A549 (cell line): ENCODE measurements at regions not wholly inside any gene's neighbourhood (a gene's known extent, or its start where the extent isn't known, plus 50 kb on each side); places are given as distances from the start of the nearest gene placed in this dataset.

Source experiments
- BHLHE40 ChIP-seq: IDR thresholded peaks from 2 replicates; pipeline ENCODE4 v1.6.1; 2012; ENCODE audit warnings: low read depth, low read length, inconsistent platforms
- CBX2 ChIP-seq: fragments of 200-600 bp; sonication (generic); IDR thresholded peaks from 2 replicates; pipeline ENCODE4 v1.6.1; 2016; ENCODE audit warnings: low read depth, mild to moderate bottlenecking, borderline replicate concordance
- CHD2 ChIP-seq: fragments of 150-350 bp; IDR thresholded peaks from 2 replicates; pipeline ENCODE4 v1.6.1; 2014; ENCODE audit warnings: low read length; ENCODE audit not compliant: partially characterized antibody
- HDAC2 ChIP-seq: fragments of 200-600 bp; sonication (generic); IDR thresholded peaks from 2 replicates; pipeline ENCODE4 v1.6.1; 2016
- HOXA7 ChIP-seq: fragments of 250-450 bp; sonication (Bioruptor Pico); IDR thresholded peaks from 2 replicates; pipeline ENCODE4 v1.5.0; 2020; ENCODE audit warnings: mild to moderate bottlenecking, moderate library complexity
- JUNB ChIP-seq: fragments of >200 bp; sonication (Bioruptor Twin); formaldehyde crosslinking; IDR thresholded peaks from 2 replicates; pipeline ENCODE4 v1.6.1; 2016
- MAZ ChIP-seq: fragments of 150-350 bp; IDR thresholded peaks from 2 replicates; pipeline ENCODE4 v1.6.1; 2014; ENCODE audit warnings: antibody characterized with exemption, low read depth, low read length, borderline replicate concordance
- NPAS2 ChIP-seq: fragments of 250-450 bp; sonication (Bioruptor Pico); IDR thresholded peaks from 2 replicates; pipeline ENCODE4 v1.8.0; 2022; ENCODE audit warnings: mild to moderate bottlenecking, moderate library complexity, borderline replicate concordance
- POLR2A ChIP-seq: IDR thresholded peaks from 2 replicates; pipeline ENCODE4 v1.6.1; 2012; ENCODE audit warnings: mild to moderate bottlenecking, low read length
- RFX5 ChIP-seq: fragments of 450-650 bp; IDR thresholded peaks from 2 replicates; pipeline ENCODE4 v1.7.1; 2014; ENCODE audit warnings: antibody characterized with exemption, mild to moderate bottlenecking, moderate library complexity
- TF ChIP-seq, protein P1 (sequence below): fragments of >200 bp; sonication (Bioruptor Twin); formaldehyde crosslinking; IDR thresholded peaks from 3 replicates; pipeline ENCODE4 v1.5.1; 2016
- TF ChIP-seq, protein P2 (sequence below): IDR thresholded peaks from 2 replicates; pipeline ENCODE4 v1.6.1; 2012
- TF ChIP-seq, protein P3 (sequence below): IDR thresholded peaks from 2 replicates; pipeline ENCODE4 v1.6.1; 2012
- TF ChIP-seq, protein P4 (sequence below): fragments of 200-600 bp; sonication (generic); IDR thresholded peaks from 2 replicates; pipeline ENCODE4 v1.6.1; 2016; ENCODE audit warnings: antibody characterized with exemption, mild to moderate bottlenecking, moderate library complexity

DNA sequence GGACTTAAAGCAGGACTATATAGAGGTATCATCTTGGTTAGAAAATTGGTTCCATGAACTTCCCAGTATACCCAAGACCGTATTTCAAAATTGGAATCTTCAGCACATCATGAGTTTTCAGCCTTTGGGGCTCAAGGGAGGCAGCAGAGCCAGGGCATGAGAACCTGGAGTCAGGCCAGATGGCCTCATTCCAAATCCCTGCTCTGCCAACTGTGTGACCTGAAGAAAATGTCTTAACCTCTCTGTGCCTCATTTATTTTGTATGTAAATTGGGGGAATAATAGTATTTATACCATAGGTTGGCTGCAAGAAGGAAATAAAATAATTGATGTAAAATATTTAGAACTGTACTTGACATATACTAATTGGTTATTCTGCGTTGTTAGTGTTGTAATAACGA, 987.6 kb downstream of the TBC1D22A start:
- no peak for TF ChIP-seq BHLHE40
- TF ChIP-seq, protein P1, sequence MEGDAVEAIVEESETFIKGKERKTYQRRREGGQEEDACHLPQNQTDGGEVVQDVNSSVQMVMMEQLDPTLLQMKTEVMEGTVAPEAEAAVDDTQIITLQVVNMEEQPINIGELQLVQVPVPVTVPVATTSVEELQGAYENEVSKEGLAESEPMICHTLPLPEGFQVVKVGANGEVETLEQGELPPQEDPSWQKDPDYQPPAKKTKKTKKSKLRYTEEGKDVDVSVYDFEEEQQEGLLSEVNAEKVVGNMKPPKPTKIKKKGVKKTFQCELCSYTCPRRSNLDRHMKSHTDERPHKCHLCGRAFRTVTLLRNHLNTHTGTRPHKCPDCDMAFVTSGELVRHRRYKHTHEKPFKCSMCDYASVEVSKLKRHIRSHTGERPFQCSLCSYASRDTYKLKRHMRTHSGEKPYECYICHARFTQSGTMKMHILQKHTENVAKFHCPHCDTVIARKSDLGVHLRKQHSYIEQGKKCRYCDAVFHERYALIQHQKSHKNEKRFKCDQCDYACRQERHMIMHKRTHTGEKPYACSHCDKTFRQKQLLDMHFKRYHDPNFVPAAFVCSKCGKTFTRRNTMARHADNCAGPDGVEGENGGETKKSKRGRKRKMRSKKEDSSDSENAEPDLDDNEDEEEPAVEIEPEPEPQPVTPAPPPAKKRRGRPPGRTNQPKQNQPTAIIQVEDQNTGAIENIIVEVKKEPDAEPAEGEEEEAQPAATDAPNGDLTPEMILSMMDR: no peak
- TF ChIP-seq NPAS2 (CRISPR knock-in tag): no peak
- TF ChIP-seq, protein P2, sequence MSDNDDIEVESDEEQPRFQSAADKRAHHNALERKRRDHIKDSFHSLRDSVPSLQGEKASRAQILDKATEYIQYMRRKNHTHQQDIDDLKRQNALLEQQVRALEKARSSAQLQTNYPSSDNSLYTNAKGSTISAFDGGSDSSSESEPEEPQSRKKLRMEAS: no peak
- TF ChIP-seq POLR2A: no peak
- no peak for TF ChIP-seq MAZ
- TF ChIP-seq HDAC2: no peak
- TF ChIP-seq, protein P3, sequence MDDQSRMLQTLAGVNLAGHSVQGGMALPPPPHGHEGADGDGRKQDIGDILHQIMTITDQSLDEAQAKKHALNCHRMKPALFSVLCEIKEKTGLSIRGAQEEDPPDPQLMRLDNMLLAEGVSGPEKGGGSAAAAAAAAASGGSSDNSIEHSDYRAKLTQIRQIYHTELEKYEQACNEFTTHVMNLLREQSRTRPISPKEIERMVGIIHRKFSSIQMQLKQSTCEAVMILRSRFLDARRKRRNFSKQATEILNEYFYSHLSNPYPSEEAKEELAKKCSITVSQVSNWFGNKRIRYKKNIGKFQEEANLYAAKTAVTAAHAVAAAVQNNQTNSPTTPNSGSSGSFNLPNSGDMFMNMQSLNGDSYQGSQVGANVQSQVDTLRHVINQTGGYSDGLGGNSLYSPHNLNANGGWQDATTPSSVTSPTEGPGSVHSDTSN: no peak
- no peak for TF ChIP-seq CBX2
- TF ChIP-seq RFX5: no peak
- TF ChIP-seq JUNB: no peak
- TF ChIP-seq HOXA7: no peak
- no peak for TF ChIP-seq CHD2
- TF ChIP-seq, protein P4, sequence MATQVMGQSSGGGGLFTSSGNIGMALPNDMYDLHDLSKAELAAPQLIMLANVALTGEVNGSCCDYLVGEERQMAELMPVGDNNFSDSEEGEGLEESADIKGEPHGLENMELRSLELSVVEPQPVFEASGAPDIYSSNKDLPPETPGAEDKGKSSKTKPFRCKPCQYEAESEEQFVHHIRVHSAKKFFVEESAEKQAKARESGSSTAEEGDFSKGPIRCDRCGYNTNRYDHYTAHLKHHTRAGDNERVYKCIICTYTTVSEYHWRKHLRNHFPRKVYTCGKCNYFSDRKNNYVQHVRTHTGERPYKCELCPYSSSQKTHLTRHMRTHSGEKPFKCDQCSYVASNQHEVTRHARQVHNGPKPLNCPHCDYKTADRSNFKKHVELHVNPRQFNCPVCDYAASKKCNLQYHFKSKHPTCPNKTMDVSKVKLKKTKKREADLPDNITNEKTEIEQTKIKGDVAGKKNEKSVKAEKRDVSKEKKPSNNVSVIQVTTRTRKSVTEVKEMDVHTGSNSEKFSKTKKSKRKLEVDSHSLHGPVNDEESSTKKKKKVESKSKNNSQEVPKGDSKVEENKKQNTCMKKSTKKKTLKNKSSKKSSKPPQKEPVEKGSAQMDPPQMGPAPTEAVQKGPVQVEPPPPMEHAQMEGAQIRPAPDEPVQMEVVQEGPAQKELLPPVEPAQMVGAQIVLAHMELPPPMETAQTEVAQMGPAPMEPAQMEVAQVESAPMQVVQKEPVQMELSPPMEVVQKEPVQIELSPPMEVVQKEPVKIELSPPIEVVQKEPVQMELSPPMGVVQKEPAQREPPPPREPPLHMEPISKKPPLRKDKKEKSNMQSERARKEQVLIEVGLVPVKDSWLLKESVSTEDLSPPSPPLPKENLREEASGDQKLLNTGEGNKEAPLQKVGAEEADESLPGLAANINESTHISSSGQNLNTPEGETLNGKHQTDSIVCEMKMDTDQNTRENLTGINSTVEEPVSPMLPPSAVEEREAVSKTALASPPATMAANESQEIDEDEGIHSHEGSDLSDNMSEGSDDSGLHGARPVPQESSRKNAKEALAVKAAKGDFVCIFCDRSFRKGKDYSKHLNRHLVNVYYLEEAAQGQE: no peak
